GM12801 (cell line): ENCODE measurements at regions not wholly inside any gene's neighbourhood (a gene's known extent, or its start where the extent isn't known, plus 50 kb on each side); places are given as distances from the start of the nearest gene placed in this dataset.

Source experiments
- CTCF ChIP-seq: IDR thresholded peaks from one replicate; pipeline ENCODE4 v1.5.1; 2011; ENCODE audit warnings: control low read depth; ENCODE audit not compliant: insufficient read length; ENCODE audit errors: extremely low read depth

- TF ChIP-seq CTCF, result no peak
These were observed 234.0 kb upstream of the SP4 start for GRCh38 chr7:21193895-21194294.

GRCh38 chr7:21194936-21195335 lies 232.9 kb upstream of the SP4 start:
- TF ChIP-seq CTCF, result no peak

- no peak for TF ChIP-seq CTCF
These were observed 229.0 kb upstream of the SP4 start for GRCh38 chr7:21198921-21199320.

- TF ChIP-seq CTCF, result no peak
These were observed 227.4 kb upstream of the SP4 start for GRCh38 chr7:21200503-21200902.

GRCh38 chr7:21214657-21215056 lies 213.2 kb upstream of the SP4 start:
- no peak for TF ChIP-seq CTCF

GRCh38 chr7:21215307-21215706 lies 212.6 kb upstream of the SP4 start:
- no peak for TF ChIP-seq CTCF

GRCh38 chr7:21217365-21217764 lies 210.5 kb upstream of the SP4 start:
- TF ChIP-seq CTCF, result no peak

- no peak for TF ChIP-seq CTCF
These were observed 209.7 kb upstream of the SP4 start for GRCh38 chr7:21218155-21218554.
